AG04449 (cell line): ENCODE measurements at regions not wholly inside any gene's neighbourhood (a gene's known extent, or its start where the extent isn't known, plus 50 kb on each side); places are given as distances from the start of the nearest gene placed in this dataset.
A peak's percentile ranks its signal among the peaks of the same experiment; 100 is the strongest.

Experiments used
- CTCF ChIA-PET: fragments of 350-600 bp; formaldehyde crosslinking; extraction: SDS; loops from one replicate; lab custom pipeline; 2021; ENCODE audit warnings: antibody characterized with exemption; lab: Yijun Ruan, JAX
- POLR2A ChIA-PET: fragments of 400-600, 350-600 bp; formaldehyde crosslinking; extraction: SDS; loops from one replicate; lab custom pipeline; 2020; ENCODE audit warnings: antibody characterized with exemption, inconsistent platforms; lab: Yijun Ruan, JAX
- DNase-seq: peaks from one replicate; pipeline ENCODE4 v3.0.0-alpha.2; 2010; ENCODE audit warnings: low read depth, low spot score
- H3K4me3 ChIP-seq: 2 replicates; pipeline ENCODE4 v1.5.1; 2011; ENCODE audit warnings: low read depth, mild to moderate bottlenecking, control low read depth, low read length
- TF ChIP-seq, protein P1 (sequence below): IDR thresholded peaks from one replicate; pipeline ENCODE4 v1.5.1; 2011; ENCODE audit warnings: mild to moderate bottlenecking, moderate library complexity, low read length, control low read depth, inconsistent platforms; ENCODE audit not compliant: insufficient read depth; ENCODE audit errors: missing control alignments

- DNase-seq, result no peak
- TF ChIP-seq, protein P1, sequence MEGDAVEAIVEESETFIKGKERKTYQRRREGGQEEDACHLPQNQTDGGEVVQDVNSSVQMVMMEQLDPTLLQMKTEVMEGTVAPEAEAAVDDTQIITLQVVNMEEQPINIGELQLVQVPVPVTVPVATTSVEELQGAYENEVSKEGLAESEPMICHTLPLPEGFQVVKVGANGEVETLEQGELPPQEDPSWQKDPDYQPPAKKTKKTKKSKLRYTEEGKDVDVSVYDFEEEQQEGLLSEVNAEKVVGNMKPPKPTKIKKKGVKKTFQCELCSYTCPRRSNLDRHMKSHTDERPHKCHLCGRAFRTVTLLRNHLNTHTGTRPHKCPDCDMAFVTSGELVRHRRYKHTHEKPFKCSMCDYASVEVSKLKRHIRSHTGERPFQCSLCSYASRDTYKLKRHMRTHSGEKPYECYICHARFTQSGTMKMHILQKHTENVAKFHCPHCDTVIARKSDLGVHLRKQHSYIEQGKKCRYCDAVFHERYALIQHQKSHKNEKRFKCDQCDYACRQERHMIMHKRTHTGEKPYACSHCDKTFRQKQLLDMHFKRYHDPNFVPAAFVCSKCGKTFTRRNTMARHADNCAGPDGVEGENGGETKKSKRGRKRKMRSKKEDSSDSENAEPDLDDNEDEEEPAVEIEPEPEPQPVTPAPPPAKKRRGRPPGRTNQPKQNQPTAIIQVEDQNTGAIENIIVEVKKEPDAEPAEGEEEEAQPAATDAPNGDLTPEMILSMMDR, result no peak
- CTCF ChIA-PET, result no interaction called here
- POLR2A ChIA-PET, result no interaction called here
- no peak overlapping the region for H3K4me3 ChIP-seq
Measured at GRCh38 chr1:229751610-229752009, 125.6 kb downstream of the URB2 start.

- ChIA-PET CTCF (no interaction called here), POLR2A (no interaction called here)
- no peak for DNase-seq
- TF ChIP-seq, protein P1, result no peak
- no peak overlapping the region for H3K4me3 ChIP-seq
Measured at GRCh38 chr1:229752679-229753078, 126.6 kb downstream of the URB2 start.

- ChIA-PET CTCF (no interaction called here), POLR2A (no interaction called here)
- TF ChIP-seq, protein P1, result no peak
- DNase-seq, result no peak
- no peak overlapping the region for H3K4me3 ChIP-seq
Measured at GRCh38 chr1:229753764-229754551, 127.9 kb downstream of the URB2 start.

DNA sequence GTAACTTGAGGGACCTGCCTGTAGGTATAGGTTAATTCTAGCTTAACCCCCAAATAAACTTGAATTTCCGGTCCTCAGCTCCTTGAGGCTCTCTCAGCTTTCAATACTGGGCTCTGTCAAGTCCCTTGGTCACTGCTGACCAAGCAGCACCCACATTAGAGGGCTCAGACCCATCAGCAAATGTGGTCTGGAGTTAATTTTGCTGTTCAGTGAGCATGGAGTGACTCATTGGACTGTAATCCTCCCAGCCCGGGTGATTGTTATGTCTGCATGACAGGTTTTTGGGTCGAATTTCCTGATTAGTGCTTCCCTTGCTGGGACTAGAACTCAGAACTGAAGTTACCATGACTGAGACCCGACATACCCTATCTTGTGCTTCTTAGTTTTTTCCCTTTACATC lies 130.6 kb downstream of the URB2 start:
- ChIA-PET POLR2A (no interaction called here), CTCF (no interaction called here)
- no peak overlapping the region for H3K4me3 ChIP-seq
- peak; percentile 16 for DNase-seq
- TF ChIP-seq, protein P1, result no peak

GRCh38 chr1:229757226-229757625 lies 131.2 kb downstream of the URB2 start:
- ChIA-PET POLR2A (no interaction called here), CTCF (interaction anchor here (1.3 to 2.4 kb wide), 2 partner anchors 9 to 41 kb away, joined by 3 to 10 read pairs; no protein-coding TSS in a partner anchor)
- TF ChIP-seq, protein P1, result no peak
- DNase-seq, result no peak
- H3K4me3 ChIP-seq, result no peak overlapping the region

DNA sequence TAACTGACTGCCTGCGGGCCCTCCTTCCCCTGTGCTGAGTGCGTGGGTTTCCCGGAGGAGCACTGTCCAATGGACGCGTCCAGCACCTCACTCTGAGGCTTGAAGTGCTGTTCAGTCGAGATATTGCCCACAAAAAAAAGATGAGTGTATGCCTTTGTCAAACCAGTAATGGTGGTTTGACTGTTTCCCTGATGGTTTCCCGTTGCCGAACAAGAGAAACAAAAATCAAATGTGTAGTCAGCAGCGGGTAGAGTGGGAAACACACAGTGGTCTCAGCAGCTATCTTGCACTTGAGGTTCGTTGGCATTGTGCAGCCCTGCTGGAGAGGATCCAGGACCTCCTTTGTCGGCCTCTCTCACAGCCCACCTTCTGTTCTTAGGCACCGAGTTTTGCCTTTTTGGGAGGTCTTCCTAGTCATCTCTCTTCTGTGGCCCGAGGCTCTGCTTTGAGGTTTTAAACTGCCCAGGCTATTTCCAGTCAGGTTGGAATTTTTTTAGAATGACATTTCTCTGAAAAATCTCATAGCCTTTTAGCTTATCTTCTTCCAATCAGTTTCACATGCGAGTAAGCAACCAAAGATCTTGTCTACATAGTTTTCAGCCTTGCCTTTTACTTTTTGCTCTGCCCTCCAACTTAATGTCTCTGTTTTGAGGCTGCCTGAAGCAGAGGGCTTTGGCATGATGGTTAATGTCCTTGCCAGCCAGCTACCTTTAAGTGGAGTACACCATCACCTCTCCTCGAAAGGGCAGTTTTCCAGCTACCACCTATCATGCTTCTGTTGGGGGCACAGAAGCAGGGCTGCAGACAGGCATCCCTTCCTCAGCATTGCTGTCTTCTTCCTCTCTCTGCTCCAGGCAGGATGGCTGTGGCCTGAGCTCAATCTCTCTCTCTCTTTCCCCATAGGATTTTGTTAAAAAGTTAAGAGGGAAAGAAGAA lies 132.3 kb downstream of the URB2 start:
- TF ChIP-seq, protein P1, result no peak
- no peak overlapping the region for H3K4me3 ChIP-seq
- DNase-seq, result peak; percentile 29
- ChIA-PET CTCF (interaction anchor here (0.7 to 2.4 kb wide), 4 partner anchors 10 to 463 kb away, joined by 3 to 10 read pairs (median 4); no protein-coding TSS in a partner anchor), POLR2A (no interaction called here)
